Neural progenitor cell (in vitro differentiated cells): ENCODE measurements at regions not wholly inside any gene's neighbourhood (a gene's known extent, or its start where the extent isn't known, plus 50 kb on each side); places are given as distances from the start of the nearest gene placed in this dataset.

ENCODE experiments used
- DNase-seq: peaks from one replicate; pipeline ENCODE4 v3.0.0-alpha.2; 2016; ENCODE audit warnings: low spot score
- H2AFZ ChIP-seq: fragments of 200-600 bp; sonication (generic); replicated peaks from 2 replicates; pipeline ENCODE4 v1.6.1; 2016; ENCODE audit warnings: antibody characterized with exemption
- H3F3A ChIP-seq: fragments of 200-600 bp; sonication (generic); 2 replicates; pipeline ENCODE4 v1.6.1; 2016; ENCODE audit warnings: antibody characterized with exemption, low read depth
- H3K27ac ChIP-seq: fragments of 200-600 bp; sonication (generic); 2 replicates; pipeline ENCODE4 v1.5.1; 2016; ENCODE audit warnings: mild to moderate bottlenecking
- H3K27me3 ChIP-seq: fragments of 200-600 bp; sonication (generic); 2 replicates; pipeline ENCODE4 v1.6.1; 2016; ENCODE audit warnings: mild to moderate bottlenecking, moderate library complexity
- H3K36me3 ChIP-seq: fragments of 200-600 bp; sonication (generic); 2 replicates; pipeline ENCODE4 v1.5.1; 2016
- H3K4me1 ChIP-seq: fragments of 200-600 bp; sonication (generic); 2 replicates; pipeline ENCODE4 v1.6.1; 2016; ENCODE audit warnings: mixed run types
- H3K4me2 ChIP-seq: fragments of 200-600 bp; sonication (generic); 2 replicates; pipeline ENCODE4 v1.6.1; 2016
- H3K4me3 ChIP-seq: fragments of 200-600 bp; sonication (generic); 2 replicates; pipeline ENCODE4 v1.5.1; 2016
- H3K79me2 ChIP-seq: fragments of 200-600 bp; sonication (generic); 2 replicates; pipeline ENCODE4 v1.6.1; 2016; ENCODE audit warnings: low read depth
- H3K9ac ChIP-seq: fragments of 200-600 bp; sonication (generic); 2 replicates; pipeline ENCODE4 v1.6.1; 2016
- H3K9me3 ChIP-seq: fragments of 200-600 bp; sonication (generic); 2 replicates; pipeline ENCODE4 v1.5.1; 2016; ENCODE audit warnings: low read depth
- H4K20me1 ChIP-seq: fragments of 200-600 bp; sonication (generic); 2 replicates; pipeline ENCODE4 v1.6.1; 2016; ENCODE audit warnings: low read depth
- H3K27ac Mint-ChIP-seq: 3 replicates; pipeline ENCODE4 v1.8.0; 2021; ENCODE audit warnings: mixed read lengths
- H3K27me3 Mint-ChIP-seq: 2 replicates; pipeline ENCODE4 v1.8.0; 2022; ENCODE audit warnings: low read depth, mild to moderate bottlenecking, inconsistent platforms, moderate library complexity, mixed read lengths; ENCODE audit not compliant: insufficient read depth
- H3K36me3 Mint-ChIP-seq: 3 replicates; pipeline ENCODE4 v1.8.0; 2021; ENCODE audit warnings: mixed read lengths
- H3K4me1 Mint-ChIP-seq: 3 replicates; pipeline ENCODE4 v1.8.0; 2021; ENCODE audit warnings: mixed read lengths
- H3K4me3 Mint-ChIP-seq: 3 replicates; pipeline ENCODE4 v1.8.0; 2021; ENCODE audit warnings: mild to moderate bottlenecking, moderate library complexity, mixed read lengths
- H3K9me3 Mint-ChIP-seq: 3 replicates; pipeline ENCODE4 v1.8.0; 2020; ENCODE audit warnings: mixed read lengths
- EZH2 ChIP-seq: fragments of 200-600 bp; sonication (generic); IDR thresholded peaks from 2 replicates; pipeline ENCODE4 v1.6.1; 2017; ENCODE audit warnings: antibody characterized with exemption, mild to moderate bottlenecking, moderate library complexity
- EZH2phosphoT487 ChIP-seq: fragments of 200-600 bp; sonication (generic); IDR thresholded peaks from 2 replicates; pipeline ENCODE4 v1.6.1; 2017; ENCODE audit warnings: antibody characterized with exemption
- TF ChIP-seq, protein P1 (sequence below): fragments of 200-600 bp; sonication (generic); IDR thresholded peaks from 2 replicates; pipeline ENCODE4 v1.5.1; 2017; ENCODE audit warnings: antibody characterized with exemption, mild to moderate bottlenecking

DNA sequence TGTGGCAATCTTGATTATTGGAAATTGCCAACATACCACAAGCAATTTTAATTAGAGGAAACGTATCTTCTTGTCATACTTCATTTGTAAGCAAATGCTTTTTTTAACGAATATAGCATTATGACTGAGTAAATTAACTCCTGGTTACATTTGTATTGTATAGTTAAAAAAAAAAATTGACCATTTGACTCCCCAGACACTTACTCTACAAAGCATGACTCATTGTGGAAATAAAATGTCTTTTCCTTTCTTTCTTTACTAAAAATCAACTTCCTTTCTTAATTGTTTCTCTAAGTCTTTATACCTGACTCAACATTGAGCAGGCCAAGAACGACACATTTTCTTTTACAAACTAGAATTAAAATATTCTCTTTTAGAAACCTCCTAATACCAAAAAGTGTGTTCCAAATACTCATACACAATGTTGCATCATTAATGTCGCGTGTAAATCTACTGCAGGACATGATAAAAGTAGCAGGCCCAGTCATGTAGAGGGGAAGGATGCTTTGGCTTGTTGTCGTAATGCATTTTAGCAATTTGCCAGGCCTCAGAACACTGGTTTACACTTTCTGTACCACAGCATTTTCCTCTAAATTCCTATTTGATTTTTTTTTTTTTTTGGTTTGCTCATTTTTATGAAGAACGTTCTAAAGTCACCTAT lies 349.6 kb upstream of the KCNH7 start:
- Histone ChIP-seq H3K4me1 (peaks cover 67% of the 10 kb centered on the region), H3K79me2 (no peaks in the 10 kb centered on the region), H3K4me3 (peak overlapping the region; percentile 20), H3F3A (peaks cover 37% of the 10 kb centered on the region), H3K27me3 (no peaks in the 10 kb centered on the region), H4K20me1 (no peaks in the 10 kb centered on the region), H3K36me3 (no peaks in the 10 kb centered on the region), H2AFZ (peak overlapping the region; percentile 77), H3K9me3 (no peaks in the 10 kb centered on the region), H3K9ac (no peak overlapping the region), H3K4me2 (peak overlapping the region; percentile 74), H3K27ac (peak overlapping the region; percentile 86)
- Mint-ChIP-seq H3K4me1 (peaks cover 26% of the 10 kb centered on the region), H3K9me3 (peaks cover 2% of the 10 kb centered on the region), H3K27me3 (no peaks in the 10 kb centered on the region), H3K27ac (no peak overlapping the region), H3K4me3 (no peak overlapping the region), H3K36me3 (no peaks in the 10 kb centered on the region)
- TF ChIP-seq, protein P1, sequence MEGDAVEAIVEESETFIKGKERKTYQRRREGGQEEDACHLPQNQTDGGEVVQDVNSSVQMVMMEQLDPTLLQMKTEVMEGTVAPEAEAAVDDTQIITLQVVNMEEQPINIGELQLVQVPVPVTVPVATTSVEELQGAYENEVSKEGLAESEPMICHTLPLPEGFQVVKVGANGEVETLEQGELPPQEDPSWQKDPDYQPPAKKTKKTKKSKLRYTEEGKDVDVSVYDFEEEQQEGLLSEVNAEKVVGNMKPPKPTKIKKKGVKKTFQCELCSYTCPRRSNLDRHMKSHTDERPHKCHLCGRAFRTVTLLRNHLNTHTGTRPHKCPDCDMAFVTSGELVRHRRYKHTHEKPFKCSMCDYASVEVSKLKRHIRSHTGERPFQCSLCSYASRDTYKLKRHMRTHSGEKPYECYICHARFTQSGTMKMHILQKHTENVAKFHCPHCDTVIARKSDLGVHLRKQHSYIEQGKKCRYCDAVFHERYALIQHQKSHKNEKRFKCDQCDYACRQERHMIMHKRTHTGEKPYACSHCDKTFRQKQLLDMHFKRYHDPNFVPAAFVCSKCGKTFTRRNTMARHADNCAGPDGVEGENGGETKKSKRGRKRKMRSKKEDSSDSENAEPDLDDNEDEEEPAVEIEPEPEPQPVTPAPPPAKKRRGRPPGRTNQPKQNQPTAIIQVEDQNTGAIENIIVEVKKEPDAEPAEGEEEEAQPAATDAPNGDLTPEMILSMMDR, result no peak
- TF ChIP-seq EZH2 (no peak), EZH2phosphoT487 (no peak)
- DNase-seq, result no peak

DNA sequence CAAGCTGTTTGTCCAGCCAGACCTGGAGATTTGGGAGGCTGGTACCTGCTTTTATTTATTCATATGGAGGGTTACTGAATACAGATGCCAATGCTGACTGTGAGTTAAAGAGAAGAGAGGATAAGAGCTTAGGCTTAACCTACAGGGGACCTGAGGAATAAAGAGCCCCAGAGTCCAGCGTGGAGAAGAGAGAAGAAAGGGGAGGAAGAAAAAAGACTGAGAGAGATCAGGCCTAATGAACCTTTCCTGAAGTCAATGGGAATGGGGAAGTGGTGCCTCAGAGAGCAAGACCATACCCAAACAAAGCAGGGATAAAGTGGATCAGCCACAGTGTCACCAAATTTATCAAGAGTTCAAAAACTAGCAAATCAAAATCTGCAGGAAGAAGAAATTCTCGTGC lies 348.6 kb upstream of the KCNH7 start:
- H3K9me3 ChIP-seq, result no peaks in the 10 kb centered on the region
- H3K4me3 Mint-ChIP-seq, result no peak overlapping the region
- H3K9ac ChIP-seq, result no peak overlapping the region
- no peaks in the 10 kb centered on the region for H4K20me1 ChIP-seq
- H3K27ac ChIP-seq, result peak overlapping the region; percentile 86
- peak; percentile 78 for DNase-seq
- TF ChIP-seq EZH2phosphoT487 (no peak), EZH2 (no peak)
- TF ChIP-seq, protein P1, result no peak
- no peaks in the 10 kb centered on the region for H3K36me3 ChIP-seq
- peak overlapping the region; percentile 74 for H3K4me2 ChIP-seq
- no peaks in the 10 kb centered on the region for H3K36me3 Mint-ChIP-seq
- H3K27me3 Mint-ChIP-seq, result no peaks in the 10 kb centered on the region
- no peaks in the 10 kb centered on the region for H3K27me3 ChIP-seq
- H3K4me1 Mint-ChIP-seq, result peaks cover 24% of the 10 kb centered on the region
- peak overlapping the region; percentile 20 for H3K4me3 ChIP-seq
- peak overlapping the region; percentile 55 for H3K27ac Mint-ChIP-seq
- H3K4me1 ChIP-seq, result peaks cover 71% of the 10 kb centered on the region
- peaks cover 2% of the 10 kb centered on the region for H3K9me3 Mint-ChIP-seq
- peaks cover 35% of the 10 kb centered on the region for H3F3A ChIP-seq
- no peak overlapping the region for H2AFZ ChIP-seq
- no peaks in the 10 kb centered on the region for H3K79me2 ChIP-seq

DNA sequence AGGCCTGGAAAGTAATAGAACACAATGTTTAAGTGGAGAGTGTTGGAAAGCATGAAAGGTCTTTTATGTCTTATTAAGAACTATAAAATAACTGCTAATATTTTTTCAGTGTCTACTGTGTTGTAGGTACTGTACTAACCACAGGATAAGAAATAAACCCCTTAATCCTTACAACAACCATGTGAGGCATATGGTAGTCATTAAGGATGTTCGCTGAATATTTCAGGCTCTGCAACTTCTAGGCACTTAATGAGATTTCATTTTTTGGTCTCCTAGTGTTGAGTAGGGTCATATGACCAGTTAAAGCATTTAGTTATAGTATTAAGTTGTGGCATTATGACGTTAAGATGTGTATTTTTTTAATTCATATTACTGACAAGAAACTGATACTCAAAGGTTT lies 346.6 kb upstream of the KCNH7 start:
- Histone ChIP-seq H3K4me1 (peaks cover 70% of the 10 kb centered on the region), H3K79me2 (no peaks in the 10 kb centered on the region), H3K4me3 (no peak overlapping the region), H3K9ac (no peak overlapping the region), H2AFZ (no peak overlapping the region), H3K27me3 (no peaks in the 10 kb centered on the region), H3K4me2 (no peak overlapping the region), H3K9me3 (no peaks in the 10 kb centered on the region), H3K36me3 (no peaks in the 10 kb centered on the region), H4K20me1 (no peaks in the 10 kb centered on the region), H3F3A (peaks cover 45% of the 10 kb centered on the region), H3K27ac (no peak overlapping the region)
- Mint-ChIP-seq H3K36me3 (no peaks in the 10 kb centered on the region), H3K4me1 (peaks cover 19% of the 10 kb centered on the region), H3K27me3 (no peaks in the 10 kb centered on the region), H3K9me3 (peaks cover 2% of the 10 kb centered on the region), H3K4me3 (no peak overlapping the region), H3K27ac (no peak overlapping the region)
- no peak for DNase-seq
- TF ChIP-seq EZH2 (no peak), EZH2phosphoT487 (no peak)
- TF ChIP-seq, protein P1, result no peak
